H9 (cell line): ENCODE measurements at regions not wholly inside any gene's neighbourhood (a gene's known extent, or its start where the extent isn't known, plus 50 kb on each side); places are given as distances from the start of the nearest gene placed in this dataset.

Experiments used
- DNase-seq: peaks from one replicate; pipeline ENCODE4 v3.0.0-alpha.2; 2017
- H2AFZ ChIP-seq: one replicate; pipeline ENCODE4 v1.6.1; 2013; ENCODE audit warnings: mild to moderate bottlenecking, low read length, control low read depth, moderate library complexity
- H2AK5ac ChIP-seq: 2 replicates; pipeline ENCODE4 v1.6.1; 2013; ENCODE audit warnings: low read length, control low read depth, mixed read lengths; ENCODE audit not compliant: insufficient read length
- H2BK120ac ChIP-seq: one replicate; pipeline ENCODE4 v1.6.1; 2013; ENCODE audit warnings: low read depth, mild to moderate bottlenecking, low read length, control low read depth, inconsistent platforms; ENCODE audit not compliant: poor library complexity, severe bottlenecking
- H2BK12ac ChIP-seq: 2 replicates; pipeline ENCODE4 v1.6.1; 2013; ENCODE audit warnings: low read length, control low read depth, mixed read lengths, low read depth; ENCODE audit not compliant: insufficient read length
- H2BK15ac ChIP-seq: 2 replicates; pipeline ENCODE4 v1.6.1; 2013; ENCODE audit warnings: low read depth, low read length, control low read depth
- H2BK20ac ChIP-seq: one replicate; pipeline ENCODE4 v1.6.1; 2013; ENCODE audit warnings: low read depth, mild to moderate bottlenecking, low read length, control low read depth, inconsistent platforms; ENCODE audit not compliant: poor library complexity, severe bottlenecking
- H2BK5ac ChIP-seq: 2 replicates; pipeline ENCODE4 v1.6.1; 2013; ENCODE audit warnings: low read length, control low read depth, mixed read lengths; ENCODE audit not compliant: insufficient read length
- H3K14ac ChIP-seq: 2 replicates; pipeline ENCODE4 v1.6.1; 2013; ENCODE audit warnings: low read length, control low read depth; ENCODE audit not compliant: insufficient read depth
- H3K18ac ChIP-seq: 2 replicates; pipeline ENCODE4 v1.6.1; 2013; ENCODE audit warnings: low read depth, mild to moderate bottlenecking, mixed read lengths, low read length, control low read depth; ENCODE audit not compliant: insufficient read length
- H3K23ac ChIP-seq: 2 replicates; pipeline ENCODE4 v1.6.1; 2013; ENCODE audit warnings: low read length, control low read depth, mixed read lengths, low read depth; ENCODE audit not compliant: insufficient read length
- H3K23me2 ChIP-seq: 2 replicates; pipeline ENCODE4 v1.6.1; 2013; ENCODE audit warnings: low read depth, mild to moderate bottlenecking, mixed read lengths, low read length, control low read depth; ENCODE audit not compliant: insufficient read length, poor library complexity, severe bottlenecking
- H3K27ac ChIP-seq: 2 replicates; pipeline ENCODE4 v1.5.1; 2013; ENCODE audit warnings: low read length, control low read depth, mixed read lengths, low read depth; ENCODE audit not compliant: insufficient read length
- H3K27me3 ChIP-seq: 2 replicates; pipeline ENCODE4 v1.6.1; 2013; ENCODE audit warnings: low read length, control low read depth, inconsistent platforms; ENCODE audit not compliant: insufficient read depth
- H3K4ac ChIP-seq: 2 replicates; pipeline ENCODE4 v1.6.1; 2013; ENCODE audit warnings: low read depth, mild to moderate bottlenecking, control low read depth, inconsistent platforms, low read length, moderate library complexity
- H3K4me1 ChIP-seq: 2 replicates; pipeline ENCODE4 v1.6.1; 2013; ENCODE audit warnings: low read length, control low read depth, inconsistent platforms; ENCODE audit not compliant: insufficient read depth
- H3K4me2 ChIP-seq: 2 replicates; pipeline ENCODE4 v1.6.1; 2013; ENCODE audit warnings: low read length, control low read depth, mixed read lengths; ENCODE audit not compliant: insufficient read length, insufficient read depth
- H3K56ac ChIP-seq: 2 replicates; pipeline ENCODE4 v1.6.1; 2013; ENCODE audit warnings: low read depth, mild to moderate bottlenecking, mixed read lengths, low read length, control low read depth; ENCODE audit not compliant: insufficient read length
- H3K79me1 ChIP-seq: 2 replicates; pipeline ENCODE4 v1.6.1; 2013; ENCODE audit warnings: low read depth, mild to moderate bottlenecking, moderate library complexity, low read length, control low read depth, inconsistent platforms; ENCODE audit not compliant: insufficient read depth, poor library complexity, severe bottlenecking
- H3K79me2 ChIP-seq: 2 replicates; pipeline ENCODE4 v1.6.1; 2013; ENCODE audit warnings: low read length, control low read depth, inconsistent platforms; ENCODE audit not compliant: insufficient read depth
- H3K9ac ChIP-seq: 2 replicates; pipeline ENCODE4 v1.6.1; 2013; ENCODE audit warnings: low read length, control low read depth, mixed read lengths; ENCODE audit not compliant: insufficient read length; ENCODE audit errors: extremely low read depth
- H3K9me3 ChIP-seq: one replicate; pipeline ENCODE4 v1.6.1; 2013; ENCODE audit warnings: low read depth, low read length, inconsistent platforms; ENCODE audit not compliant: control insufficient read depth
- H3T11ph ChIP-seq: one replicate; pipeline ENCODE4 v1.6.1; 2013; ENCODE audit warnings: mild to moderate bottlenecking, low read length, control low read depth, inconsistent platforms
- H4K20me1 ChIP-seq: one replicate; pipeline ENCODE4 v1.6.1; 2013; ENCODE audit not compliant: control insufficient read depth, insufficient read length, insufficient read depth
- H4K5ac ChIP-seq: 2 replicates; pipeline ENCODE4 v1.6.1; 2013; ENCODE audit warnings: low read depth, mild to moderate bottlenecking, mixed read lengths, low read length, control low read depth; ENCODE audit not compliant: insufficient read length
- H4K8ac ChIP-seq: replicated peaks from 2 replicates; pipeline ENCODE4 v1.6.1; 2013; ENCODE audit warnings: low read length, control low read depth, mixed read lengths, low read depth; ENCODE audit not compliant: insufficient read length
- H4K91ac ChIP-seq: 2 replicates; pipeline ENCODE4 v1.6.1; 2013; ENCODE audit warnings: low read depth, mild to moderate bottlenecking, moderate library complexity, mixed read lengths, low read length, control low read depth; ENCODE audit not compliant: insufficient read length
- H3K27ac Mint-ChIP-seq, 3 experiments: 2 replicates in 2 of 3; 3 replicates in 1 of 3; pipeline ENCODE4 v1.8.0; 2020 to 2021; ENCODE audit warnings: mixed read lengths in 3 of 3, mild to moderate bottlenecking in 1 of 3, moderate library complexity in 1 of 3
- H3K27me3 Mint-ChIP-seq: 2 replicates; pipeline ENCODE4 v1.8.0; 2021; ENCODE audit warnings: low read depth, mild to moderate bottlenecking, moderate library complexity, mixed read lengths
- H3K36me3 Mint-ChIP-seq, 3 experiments: 2 replicates in 2 of 3; 3 replicates in 1 of 3; pipeline ENCODE4 v1.8.0; 2020 to 2021; ENCODE audit warnings: low read depth in 3 of 3, mixed read lengths in 3 of 3; ENCODE audit not compliant: insufficient read depth in 1 of 3
- H3K4me1 Mint-ChIP-seq, 2 experiments: 2 replicates each; pipeline ENCODE4 v1.8.0; 2020; ENCODE audit warnings: mixed read lengths in 2 of 2
- H3K4me3 Mint-ChIP-seq, 2 experiments: 2 replicates in 1 of 2; 3 replicates in 1 of 2; pipeline ENCODE4 v1.8.0; 2020 to 2021; ENCODE audit warnings: mild to moderate bottlenecking in 2 of 2, mixed read lengths in 2 of 2, moderate library complexity in 1 of 2
- H3K9me3 Mint-ChIP-seq, 2 experiments: 2 replicates in 1 of 2; 3 replicates in 1 of 2; pipeline ENCODE4 v1.8.0; 2020; ENCODE audit warnings: mild to moderate bottlenecking in 2 of 2, mixed read lengths in 2 of 2, moderate library complexity in 1 of 2
- WGBS: extraction: QIAGEN DNeasy Blood & Tissue Kit; methylation state at CpG from one replicate; pipeline ENCODE4 v1.1.7; 2013; ENCODE audit warnings: missing lambda C conversion rate, low lambda C conversion rate, mixed read lengths; ENCODE audit not compliant: insufficient read length; ENCODE audit errors: extremely low coverage; 5-methylcytosine and 5-hydroxymethylcytosine counted together
- TF ChIP-seq, protein P1 (sequence below): fragments of 200-600 bp; sonication (generic); conservative IDR thresholded peaks from 3 replicates; pipeline ENCODE4 v1.8.0; 2021; ENCODE audit warnings: antibody characterized with exemption, mild to moderate bottlenecking

DNA sequence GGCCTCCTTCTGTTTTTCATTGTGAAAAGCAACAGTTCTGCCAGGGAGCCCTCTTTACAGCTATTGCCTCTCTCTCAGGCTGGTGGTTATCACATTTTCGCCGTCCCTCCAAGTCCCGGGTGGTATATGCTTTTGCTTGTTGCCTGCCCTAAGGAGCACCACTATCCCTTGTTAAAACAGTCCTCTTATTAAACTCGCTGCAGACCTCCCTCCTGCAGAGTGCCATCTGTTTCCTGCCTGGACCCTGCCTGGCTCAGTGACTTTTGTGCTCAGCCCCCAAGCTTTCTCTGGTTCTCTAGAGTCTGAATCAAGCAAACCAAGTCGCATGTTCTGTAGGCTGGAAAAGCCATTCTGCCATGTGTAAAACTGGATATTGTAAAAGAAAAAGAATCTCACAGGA, 72.1 kb upstream of the FHL2 start:
- H4K8ac ChIP-seq = no peak overlapping the region
- no peak overlapping the region for H2BK20ac ChIP-seq
- H3K14ac ChIP-seq = no peak overlapping the region
- H2BK15ac ChIP-seq = no peak overlapping the region
- no peak overlapping the region for H3K4ac ChIP-seq
- peaks cover 2% of the 10 kb centered on the region; the same call in 1 of the 2 replicates for H3K4me1 ChIP-seq
- H3K56ac ChIP-seq = no peak overlapping the region
- no peaks in the 10 kb centered on the region for H3K9me3 ChIP-seq
- no peaks in the 10 kb centered on the region for H3K79me1 ChIP-seq
- H3K27me3 Mint-ChIP-seq = no peaks in the 10 kb centered on the region; the same call in none of the 2 replicates
- no peak overlapping the region for H2AFZ ChIP-seq
- no peaks in the 10 kb centered on the region for H3K9me3 Mint-ChIP-seq
- no peak overlapping the region for H3K4me3 Mint-ChIP-seq
- no peak overlapping the region for H4K91ac ChIP-seq
- H3K23ac ChIP-seq = no peak overlapping the region
- H3K27me3 ChIP-seq = no peaks in the 10 kb centered on the region
- WGBS = no CpG with 5 or more reads among the region's 5 CpGs
- no peak overlapping the region for H2AK5ac ChIP-seq
- peaks cover 21 to 23% of the 10 kb centered on the region in 2 experiments for H3K4me1 Mint-ChIP-seq
- no peaks in the 10 kb centered on the region for H3K79me2 ChIP-seq
- no peak overlapping the region for H2BK12ac ChIP-seq
- H3T11ph ChIP-seq = no peak overlapping the region
- no peak overlapping the region for H3K9ac ChIP-seq
- no peak overlapping the region for H3K27ac Mint-ChIP-seq
- H3K27ac ChIP-seq = no peak overlapping the region
- no peaks in the 10 kb centered on the region for H3K23me2 ChIP-seq
- H4K5ac ChIP-seq = no peak overlapping the region
- peaks cover 0 to 1% (median 0%) of the 10 kb centered on the region in 3 experiments; a peak in 1 of 7 replicates for H3K36me3 Mint-ChIP-seq
- no peak for DNase-seq
- no peak overlapping the region for H2BK120ac ChIP-seq
- TF ChIP-seq, protein P1, sequence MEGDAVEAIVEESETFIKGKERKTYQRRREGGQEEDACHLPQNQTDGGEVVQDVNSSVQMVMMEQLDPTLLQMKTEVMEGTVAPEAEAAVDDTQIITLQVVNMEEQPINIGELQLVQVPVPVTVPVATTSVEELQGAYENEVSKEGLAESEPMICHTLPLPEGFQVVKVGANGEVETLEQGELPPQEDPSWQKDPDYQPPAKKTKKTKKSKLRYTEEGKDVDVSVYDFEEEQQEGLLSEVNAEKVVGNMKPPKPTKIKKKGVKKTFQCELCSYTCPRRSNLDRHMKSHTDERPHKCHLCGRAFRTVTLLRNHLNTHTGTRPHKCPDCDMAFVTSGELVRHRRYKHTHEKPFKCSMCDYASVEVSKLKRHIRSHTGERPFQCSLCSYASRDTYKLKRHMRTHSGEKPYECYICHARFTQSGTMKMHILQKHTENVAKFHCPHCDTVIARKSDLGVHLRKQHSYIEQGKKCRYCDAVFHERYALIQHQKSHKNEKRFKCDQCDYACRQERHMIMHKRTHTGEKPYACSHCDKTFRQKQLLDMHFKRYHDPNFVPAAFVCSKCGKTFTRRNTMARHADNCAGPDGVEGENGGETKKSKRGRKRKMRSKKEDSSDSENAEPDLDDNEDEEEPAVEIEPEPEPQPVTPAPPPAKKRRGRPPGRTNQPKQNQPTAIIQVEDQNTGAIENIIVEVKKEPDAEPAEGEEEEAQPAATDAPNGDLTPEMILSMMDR = no peak
- H4K20me1 ChIP-seq = no peaks in the 10 kb centered on the region
- no peak overlapping the region for H2BK5ac ChIP-seq
- H3K18ac ChIP-seq = no peak overlapping the region
- H3K4me2 ChIP-seq = no peak overlapping the region
